H1 (cell line): ENCODE measurements at regions not wholly inside any gene's neighbourhood (a gene's known extent, or its start where the extent isn't known, plus 50 kb on each side); places are given as distances from the start of the nearest gene placed in this dataset.

Experiments used
- CTCF ChIA-PET: fragments of 300-600 bp; sonication (Branson Sonifier 250); formaldehyde crosslinking; loops from one replicate; lab custom pipeline; 2021; ENCODE audit not compliant: partially characterized antibody; lab: Charles Lee
- POLR2A ChIA-PET: fragments of 300-600 bp; sonication (Branson Sonifier 250); formaldehyde crosslinking; loops from one replicate; lab custom pipeline; 2021; ENCODE audit warnings: inconsistent platforms; ENCODE audit not compliant: partially characterized antibody; lab: Charles Lee
- DNase-seq, 2 experiments: peaks; one replicate each; pipeline versions ENCODE4 v3.0.0 to v3.0.0-alpha.2; 2010 to 2022; ENCODE audit warnings: low spot score in 2 of 2, low read depth in 1 of 2, mixed read lengths in 1 of 2
- FAIRE-seq: peaks from 2 replicates; lab custom pipeline; 2011; peaks lifted over from hg19 to GRCh38; lab: Jason Lieb, UNC
- H2AFZ ChIP-seq: 2 replicates; pipeline ENCODE4 v1.8.1; 2012; ENCODE audit warnings: low read length, inconsistent platforms
- H2AK5ac ChIP-seq: 2 replicates; pipeline ENCODE4 v1.6.1; 2013; ENCODE audit warnings: low read depth, low read length
- H2BK120ac ChIP-seq: replicated peaks from 2 replicates; pipeline ENCODE3; 2013; ENCODE audit warnings: low read depth, low read length, inconsistent platforms
- H2BK12ac ChIP-seq: 2 replicates; pipeline ENCODE4 v1.6.1; 2013; ENCODE audit warnings: low read depth, low read length
- H2BK15ac ChIP-seq: 2 replicates; pipeline ENCODE4 v1.6.1; 2013; ENCODE audit warnings: low read length
- H2BK20ac ChIP-seq: 2 replicates; pipeline ENCODE4 v1.6.1; 2013; ENCODE audit warnings: low read length
- H2BK5ac ChIP-seq: 2 replicates; pipeline ENCODE4 v1.6.1; 2013; ENCODE audit warnings: low read depth, low read length
- H3K14ac ChIP-seq: 2 replicates; pipeline ENCODE4 v1.6.1; 2013; ENCODE audit warnings: inconsistent platforms; ENCODE audit not compliant: insufficient read length
- H3K18ac ChIP-seq: 2 replicates; pipeline ENCODE4 v1.6.1; 2013; ENCODE audit warnings: low read length; ENCODE audit errors: extremely low read depth
- H3K23ac ChIP-seq: 2 replicates; pipeline ENCODE4 v1.6.1; 2013; ENCODE audit warnings: inconsistent platforms; ENCODE audit not compliant: insufficient read length
- H3K23me2 ChIP-seq: 2 replicates; pipeline ENCODE4 v1.6.1; 2013; ENCODE audit warnings: low read depth, low read length
- H3K27ac ChIP-seq: 2 replicates; pipeline ENCODE4 v1.6.1; 2011; ENCODE audit warnings: low read depth, low read length, inconsistent platforms
- H3K27me3 ChIP-seq, 4 experiments: replicated peaks in 1 of 4; 1 replicate in 1 of 4; 2 replicates in 3 of 4; pipeline versions ENCODE4 v1.6.1 to v1.8.1; 2011 to 2013; ENCODE audit warnings: low read length in 3 of 4, mild to moderate bottlenecking in 3 of 4, inconsistent platforms in 2 of 4, mixed read lengths in 2 of 4, moderate library complexity in 1 of 4; ENCODE audit not compliant: control insufficient read depth in 3 of 4, insufficient read depth in 3 of 4; ENCODE audit errors: extremely low read depth in 1 of 4
- H3K36me3 ChIP-seq, 4 experiments: 2 replicates each; pipeline versions ENCODE4 v1.6.1 to v1.8.1; 2011 to 2013; ENCODE audit warnings: mild to moderate bottlenecking in 4 of 4, low read length in 3 of 4, moderate library complexity in 2 of 4, control low read depth in 1 of 4, inconsistent platforms in 1 of 4; ENCODE audit not compliant: insufficient read depth in 4 of 4, control insufficient read depth in 2 of 4
- H3K4ac ChIP-seq: replicated peaks from 2 replicates; pipeline ENCODE3; 2013; ENCODE audit warnings: low read length, low read depth, mixed read lengths, inconsistent platforms; ENCODE audit not compliant: insufficient read length
- H3K4me1 ChIP-seq, 4 experiments: replicated peaks in 1 of 4; 1 replicate in 1 of 4; 2 replicates in 3 of 4; pipeline versions ENCODE4 v1.6.1 to v1.8.1; 2011 to 2013; ENCODE audit warnings: low read length in 3 of 4, inconsistent platforms in 2 of 4, mixed read lengths in 1 of 4; ENCODE audit not compliant: insufficient read depth in 4 of 4, control insufficient read depth in 3 of 4
- H3K4me2 ChIP-seq, 2 experiments: 2 replicates each; pipeline versions ENCODE4 v1.6.1 to v1.8.1; 2011 to 2013; ENCODE audit warnings: low read depth in 2 of 2, low read length in 2 of 2, control low read depth in 1 of 2, inconsistent platforms in 1 of 2, mild to moderate bottlenecking in 1 of 2; ENCODE audit not compliant: insufficient read depth in 1 of 2
- H3K4me3 ChIP-seq, 4 experiments: fragments of 200-600, 300-600 bp in 1 of 4; sonication (generic), shearing (Covaris generic), sonication (Bioruptor Twin) in 1 of 4; 2 replicates each; pipeline versions ENCODE4 v1.5.1 to v1.8.1; 2011 to 2016; ENCODE audit warnings: low read length in 4 of 4, low read depth in 3 of 4, control low read depth in 2 of 4, inconsistent platforms in 2 of 4, mild to moderate bottlenecking in 2 of 4, mixed read lengths in 1 of 4, moderate library complexity in 1 of 4; ENCODE audit not compliant: insufficient read depth in 2 of 4; ENCODE audit errors: extremely low read depth in 1 of 4
- H3K56ac ChIP-seq: replicated peaks from 2 replicates; pipeline ENCODE3; 2013; ENCODE audit warnings: low read depth, mild to moderate bottlenecking, mixed read lengths, low read length, inconsistent platforms; ENCODE audit not compliant: insufficient read length
- H3K79me1 ChIP-seq: 2 replicates; pipeline ENCODE4 v1.6.1; 2013; ENCODE audit warnings: low read depth, low read length, control low read depth
- H3K79me2 ChIP-seq, 2 experiments: 2 replicates each; pipeline versions ENCODE4 v1.6.1 to v1.8.1; 2012 to 2013; ENCODE audit warnings: low read length in 2 of 2, mild to moderate bottlenecking in 2 of 2, inconsistent platforms in 1 of 2; ENCODE audit not compliant: insufficient read depth in 2 of 2, control insufficient read depth in 1 of 2
- H3K9ac ChIP-seq, 4 experiments: replicated peaks in 1 of 4; 1 replicate in 1 of 4; 2 replicates in 3 of 4; pipeline versions ENCODE4 v1.6.1 to v1.8.1; 2011 to 2013; ENCODE audit warnings: low read depth in 3 of 4, low read length in 3 of 4, control low read depth in 2 of 4, mild to moderate bottlenecking in 2 of 4, moderate library complexity in 2 of 4, inconsistent platforms in 1 of 4; ENCODE audit errors: extremely low read depth in 1 of 4
- H3K9me3 ChIP-seq, 2 experiments: 2 replicates each; pipeline versions ENCODE4 v1.6.1 to v1.8.1; 2012 to 2013; ENCODE audit warnings: mild to moderate bottlenecking in 2 of 2, moderate library complexity in 2 of 2, control low read depth in 1 of 2, inconsistent platforms in 1 of 2, low read depth in 1 of 2, low read length in 1 of 2, mixed read lengths in 1 of 2; ENCODE audit not compliant: insufficient read depth in 2 of 2
- H4K20me1 ChIP-seq, 2 experiments: replicated peaks in 1 of 2; 2 replicates each; pipeline versions ENCODE3 to v1.8.1; 2011 to 2013; ENCODE audit warnings: inconsistent platforms in 2 of 2, low read length in 2 of 2, mild to moderate bottlenecking in 1 of 2; ENCODE audit not compliant: insufficient read depth in 2 of 2, control insufficient read depth in 1 of 2
- H4K5ac ChIP-seq: 2 replicates; pipeline ENCODE4 v1.6.1; 2013; ENCODE audit warnings: low read length, low read depth, mixed read lengths, inconsistent platforms; ENCODE audit not compliant: insufficient read length
- H4K8ac ChIP-seq: 2 replicates; pipeline ENCODE4 v1.8.0; 2013; ENCODE audit warnings: mild to moderate bottlenecking, moderate library complexity, low read length, inconsistent platforms; ENCODE audit not compliant: insufficient read depth; ENCODE audit errors: extremely low read depth
- H4K91ac ChIP-seq: replicated peaks from 2 replicates; pipeline ENCODE3; 2013; ENCODE audit warnings: low read length, mixed read lengths, inconsistent platforms; ENCODE audit not compliant: insufficient read length
- EP300 ChIP-seq, 2 experiments: IDR thresholded peaks; 1 replicate in 1 of 2; 2 replicates in 1 of 2; pipeline ENCODE4 v1.6.1; 2011 to 2012; ENCODE audit warnings: low read depth in 2 of 2, low read length in 2 of 2, mild to moderate bottlenecking in 2 of 2, borderline replicate concordance in 1 of 2, inconsistent platforms in 1 of 2, moderate library complexity in 1 of 2
- EZH2 ChIP-seq: fragments of 200-600 bp; sonication (generic); IDR thresholded peaks from 2 replicates; pipeline ENCODE4 v1.7.1; 2012; ENCODE audit warnings: low read depth, mild to moderate bottlenecking, moderate library complexity, low read length, inconsistent platforms; ENCODE audit not compliant: severe bottlenecking
- MAFK ChIP-seq: IDR thresholded peaks from 2 replicates; pipeline ENCODE4 v1.6.1; 2012; ENCODE audit warnings: low read depth, mild to moderate bottlenecking, improper control_type of control experiment, low read length
- TCF12 ChIP-seq: IDR thresholded peaks from 2 replicates; pipeline ENCODE4 v1.6.1; 2011; ENCODE audit warnings: low read depth, mild to moderate bottlenecking, low read length
- WGBS, 2 experiments: shearing (Covaris generic) in 1 of 2; methylation state at CpG; one replicate each; pipeline versions ENCODE4 v1.1.6 to v1.1.7; 2013 to 2015; ENCODE audit warnings: low lambda C conversion rate in 2 of 2, mixed read lengths in 2 of 2, inconsistent platforms in 1 of 2, low coverage in 1 of 2, missing lambda C conversion rate in 1 of 2; ENCODE audit not compliant: insufficient replicate concordance in 2 of 2, insufficient coverage in 1 of 2, insufficient read length in 1 of 2; ENCODE audit errors: extremely low coverage in 1 of 2, missing lambda C conversion rate in 1 of 2; 5-methylcytosine and 5-hydroxymethylcytosine counted together

- Histone ChIP-seq H3K23ac (no peak overlapping the region), H3K27ac (no peak overlapping the region), H4K5ac (no peak overlapping the region), H3K9ac (no peak overlapping the region), H2BK120ac (no peak overlapping the region), H3K36me3 (no peaks in the 10 kb centered on the region), H3K23me2 (peaks cover 9% of the 10 kb centered on the region; the same call in 1 of the 2 replicates), H2BK20ac (no peak overlapping the region), H4K20me1 (peaks cover 0 to 10% of the 10 kb centered on the region in 2 experiments), H3K4ac (peak overlapping the region; percentile 54), H3K4me1 (peaks cover 0 to 4% (median 1%) of the 10 kb centered on the region in 4 experiments; a peak in 2 of 7 replicates), H3K4me3 (no peak overlapping the region), H4K8ac (no peak overlapping the region), H3K27me3 (no peaks in the 10 kb centered on the region), H3K56ac (peak overlapping the region; percentile 37), H4K91ac (peak overlapping the region; percentile 81), H2AFZ (no peak overlapping the region), H2AK5ac (peak overlapping the region; percentile 96), H2BK5ac (peak overlapping the region; percentile 66; the same call in 1 of the 2 replicates), H3K4me2 (no peak overlapping the region), H3K18ac (no peak overlapping the region), H3K79me1 (no peaks in the 10 kb centered on the region), H2BK15ac (0 out of 2 replicates have a peak overlapping the region, but pooled peaks have one; percentile 34), H3K9me3 (no peaks in the 10 kb centered on the region), H2BK12ac (peak overlapping the region; percentile 77; the same call in 1 of the 2 replicates), H3K79me2 (no peaks in the 10 kb centered on the region), H3K14ac (no peak overlapping the region)
- DNase-seq (peak in 1 of 2 experiments; percentile 4), FAIRE-seq (no peak)
- 87% methylated on average over 15 of the region's 15 CpGs; no CpG with 5 or more reads in 1 of the 2 experiments for WGBS, 2 experiments
- POLR2A ChIA-PET = no interaction called here
- CTCF ChIA-PET = interaction anchor here (0.7 kb wide), 1 partner anchor 12 kb away, joined by 3 read pairs; no protein-coding TSS in a partner anchor
- TF ChIP-seq MAFK = no peak
- TF ChIP-seq EP300 (IDR thresholded peaks at IDR 0.05; ENCODE audit: borderline replicate concordance in 1 of 2, low read depth in 2 of 2, low read length in 2 of 2) = no peak
- no peak for TF ChIP-seq EZH2
- TF ChIP-seq TCF12 = no peak
These were observed 589.1 kb downstream of the PTPRU start for GRCh38 chr1:29825274-29825940.
